Lung (tissue), 11 donors: ENCODE measurements at regions not wholly inside any gene's neighbourhood (a gene's known extent, or its start where the extent isn't known, plus 50 kb on each side); places are given as distances from the start of the nearest gene placed in this dataset.

Source experiments
- ATAC-seq: fragments of 200-7000 bp; cut with Tn5 transposase; one replicate; pipeline ENCODE4 v1.9.1; 2020; ENCODE audit warnings: moderate number of reproducible peaks; ENCODE audit not compliant: insufficient read depth, low FRiP score
- DNase-seq, 3 donors: peaks; one replicate each; pipeline ENCODE4 v3.0.0-alpha.2; 2013 to 2017
- H3K27ac ChIP-seq, 2 donors: one replicate each; pipeline ENCODE4 v1.5.1; 2013; ENCODE audit warnings: mild to moderate bottlenecking in 2 of 2, moderate library complexity in 2 of 2, control low read depth in 1 of 2, inconsistent platforms in 1 of 2, low read depth in 1 of 2, low read length in 1 of 2
- H3K27me3 ChIP-seq, 3 donors: one replicate each; pipeline ENCODE4 v1.5.1; 2013; ENCODE audit warnings: low read length in 2 of 3; ENCODE audit not compliant: control insufficient read depth in 3 of 3, insufficient read depth in 3 of 3
- H3K36me3 ChIP-seq, 4 donors: one replicate each; pipeline ENCODE4 v1.5.1; 2013; ENCODE audit warnings: low read length in 4 of 4, mild to moderate bottlenecking in 1 of 4, moderate library complexity in 1 of 4; ENCODE audit not compliant: control insufficient read depth in 4 of 4, insufficient read depth in 4 of 4
- H3K4me1 ChIP-seq, 5 donors: one replicate each; pipeline ENCODE4 v1.5.1; 2013; ENCODE audit warnings: low read length in 5 of 5, mild to moderate bottlenecking in 2 of 5, moderate library complexity in 1 of 5; ENCODE audit not compliant: control insufficient read depth in 5 of 5, insufficient read depth in 5 of 5
- H3K4me3 ChIP-seq: one replicate; pipeline ENCODE4 v1.5.1; 2013; ENCODE audit warnings: mild to moderate bottlenecking, control low read depth, moderate library complexity
- H3K9ac ChIP-seq, 2 donors: one replicate each; pipeline ENCODE4 v1.5.1; 2013; ENCODE audit warnings: low read length in 2 of 2, control low read depth in 1 of 2; ENCODE audit not compliant: insufficient read depth in 1 of 2
- H3K9me3 ChIP-seq, 4 donors: one replicate each; pipeline ENCODE4 v1.5.1; 2013; ENCODE audit warnings: low read length in 3 of 4, mild to moderate bottlenecking in 1 of 4, moderate library complexity in 1 of 4; ENCODE audit not compliant: control insufficient read depth in 4 of 4, insufficient read depth in 3 of 4
- WGBS, 2 donors: extraction: QIAGEN DNeasy Blood & Tissue Kit; methylation state at CpG; one replicate each; pipeline ENCODE4 v1.1.7; 2013; 5-methylcytosine and 5-hydroxymethylcytosine counted together
- TF ChIP-seq, protein P1 (sequence below): IDR thresholded peaks from 2 replicates; pipeline ENCODE4 v1.5.1; 2012; ENCODE audit warnings: mild to moderate bottlenecking; ENCODE audit errors: control extremely low read depth, extremely low read depth
- donor health status: control.
- donor health status: control.
- donor health status: Bipolar disorder and iron deficiency.
- donor health status: healthy.
- donor health status: DM: yes; HTN: yes; CAD: no.

DNA sequence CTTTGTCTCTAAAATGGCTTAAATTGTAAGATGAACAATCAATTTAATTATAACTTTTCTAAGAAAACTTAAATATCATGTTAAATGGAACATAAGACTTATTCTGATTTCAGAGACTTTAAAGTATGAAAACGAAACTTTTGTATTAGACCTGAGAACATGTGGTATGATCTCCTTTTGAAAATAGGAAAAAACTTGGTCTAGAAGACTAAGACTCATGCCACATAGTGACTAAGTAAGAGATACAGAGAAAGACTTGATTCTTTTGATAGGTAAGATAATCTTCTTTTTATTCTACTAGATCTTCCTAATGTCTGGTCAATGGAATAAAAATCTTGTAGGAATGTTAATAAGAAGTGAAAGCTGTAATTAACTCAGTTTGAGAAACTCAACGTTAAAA lies 326.3 kb upstream of the GRIA3 start:
- Histone ChIP-seq H3K36me3 (no peaks in the 10 kb centered on the region), H3K9me3 (no peaks in the 10 kb centered on the region), H3K27ac (no peak overlapping the region), H3K9ac (no peak overlapping the region), H3K4me3 (no peak overlapping the region), H3K27me3 (no peaks in the 10 kb centered on the region), H3K4me1 (no peaks in the 10 kb centered on the region)
- TF ChIP-seq, protein P1, sequence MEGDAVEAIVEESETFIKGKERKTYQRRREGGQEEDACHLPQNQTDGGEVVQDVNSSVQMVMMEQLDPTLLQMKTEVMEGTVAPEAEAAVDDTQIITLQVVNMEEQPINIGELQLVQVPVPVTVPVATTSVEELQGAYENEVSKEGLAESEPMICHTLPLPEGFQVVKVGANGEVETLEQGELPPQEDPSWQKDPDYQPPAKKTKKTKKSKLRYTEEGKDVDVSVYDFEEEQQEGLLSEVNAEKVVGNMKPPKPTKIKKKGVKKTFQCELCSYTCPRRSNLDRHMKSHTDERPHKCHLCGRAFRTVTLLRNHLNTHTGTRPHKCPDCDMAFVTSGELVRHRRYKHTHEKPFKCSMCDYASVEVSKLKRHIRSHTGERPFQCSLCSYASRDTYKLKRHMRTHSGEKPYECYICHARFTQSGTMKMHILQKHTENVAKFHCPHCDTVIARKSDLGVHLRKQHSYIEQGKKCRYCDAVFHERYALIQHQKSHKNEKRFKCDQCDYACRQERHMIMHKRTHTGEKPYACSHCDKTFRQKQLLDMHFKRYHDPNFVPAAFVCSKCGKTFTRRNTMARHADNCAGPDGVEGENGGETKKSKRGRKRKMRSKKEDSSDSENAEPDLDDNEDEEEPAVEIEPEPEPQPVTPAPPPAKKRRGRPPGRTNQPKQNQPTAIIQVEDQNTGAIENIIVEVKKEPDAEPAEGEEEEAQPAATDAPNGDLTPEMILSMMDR = no peak
- WGBS, 2 donors = 39 to 80% methylated on average over 2 of the region's 2 CpGs
- DNase-seq (no peak), ATAC-seq (no peak)

GRCh38 chrX:122863067-122863466 lies 321.0 kb upstream of the GRIA3 start:
- no peak for ATAC-seq
- H3K4me1 ChIP-seq = no peaks in the 10 kb centered on the region
- no peak overlapping the region for H3K9ac ChIP-seq
- H3K9me3 ChIP-seq = no peaks in the 10 kb centered on the region
- 47 to 62% methylated on average over 3 of the region's 3 CpGs for WGBS, 2 donors
- no peak overlapping the region for H3K4me3 ChIP-seq
- TF ChIP-seq, protein P1 = no peak
- no peak overlapping the region for H3K27ac ChIP-seq
- H3K36me3 ChIP-seq = no peaks in the 10 kb centered on the region
- no peaks in the 10 kb centered on the region for H3K27me3 ChIP-seq
- no peak for DNase-seq

GRCh38 chrX:122866532-122866931 lies 317.5 kb upstream of the GRIA3 start:
- TF ChIP-seq, protein P1 = no peak
- DNase-seq (no peak), ATAC-seq (no peak)
- Histone ChIP-seq H3K4me1 (no peaks in the 10 kb centered on the region), H3K36me3 (no peaks in the 10 kb centered on the region), H3K9me3 (no peaks in the 10 kb centered on the region), H3K27me3 (no peaks in the 10 kb centered on the region), H3K27ac (no peak overlapping the region), H3K9ac (no peak overlapping the region), H3K4me3 (no peak overlapping the region)
- WGBS, 2 donors = 67 to 75% methylated on average over 2 of the region's 2 CpGs

- Histone ChIP-seq H3K27me3 (no peaks in the 10 kb centered on the region), H3K4me1 (no peaks in the 10 kb centered on the region), H3K9ac (no peak overlapping the region), H3K36me3 (no peaks in the 10 kb centered on the region), H3K9me3 (no peaks in the 10 kb centered on the region), H3K27ac (no peak overlapping the region), H3K4me3 (no peak overlapping the region)
- WGBS, 2 donors = 51 to 74% methylated on average over 1 of the region's 1 CpG
- ATAC-seq (no peak), DNase-seq (no peak)
- TF ChIP-seq, protein P1 = no peak
These were observed 315.4 kb upstream of the GRIA3 start for GRCh38 chrX:122868631-122869030.
